ENCODE measurements at regions not wholly inside any gene's neighbourhood (a gene's known extent, or its start where the extent isn't known, plus 50 kb on each side); places are given as distances from the start of the nearest gene placed in this dataset.

- no peak for DNase-seq
These were observed 290.8 kb upstream of the SLCO3A1 start for GRCh38 chr15:91562698-91563097.

DNA sequence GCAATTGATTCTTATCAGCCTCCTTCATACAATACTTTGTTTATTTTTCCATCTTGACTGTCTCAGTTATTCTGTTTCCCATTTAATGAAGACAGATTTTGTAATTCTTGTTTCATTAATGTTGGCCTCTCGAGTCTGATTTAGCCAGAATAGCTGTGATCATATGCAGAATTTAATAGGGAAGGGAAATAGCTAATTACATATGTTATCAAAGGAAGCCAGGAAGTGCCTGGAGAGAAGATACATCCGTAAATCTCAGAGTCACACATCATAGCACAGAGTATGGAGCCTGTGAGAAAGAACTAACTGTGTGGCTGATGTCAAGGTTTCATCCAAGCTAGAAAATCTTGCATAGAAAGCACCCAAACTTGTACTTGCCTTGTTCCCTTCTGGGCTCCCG lies 288.9 kb upstream of the SLCO3A1 start:
- DNase-seq: no peak

GRCh38 chr15:91566141-91566540 lies 287.4 kb upstream of the SLCO3A1 start:
- no peak for DNase-seq

- DNase-seq: no peak
These were observed 285.5 kb upstream of the SLCO3A1 start for GRCh38 chr15:91568036-91568435.

DNA sequence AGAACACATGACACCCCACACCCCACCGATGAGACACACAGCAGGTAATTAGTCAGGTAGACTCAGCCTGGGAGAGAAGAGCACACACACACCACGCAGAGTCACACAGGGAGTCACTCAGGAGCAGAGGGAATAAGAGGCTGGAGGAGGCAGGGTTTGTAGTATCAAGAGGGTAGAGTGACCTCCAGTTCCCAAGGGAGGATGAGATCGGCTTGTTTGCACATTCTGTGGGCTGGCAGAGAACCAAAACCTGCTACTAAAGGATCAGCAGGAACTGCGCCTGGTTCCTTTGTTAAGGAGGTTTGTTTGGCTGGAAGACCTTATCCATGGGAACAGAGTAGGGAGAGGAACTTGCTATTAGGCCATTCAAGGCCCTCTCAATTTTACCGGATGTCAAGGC lies 281.4 kb upstream of the SLCO3A1 start:
- DNase-seq: no peak

DNA sequence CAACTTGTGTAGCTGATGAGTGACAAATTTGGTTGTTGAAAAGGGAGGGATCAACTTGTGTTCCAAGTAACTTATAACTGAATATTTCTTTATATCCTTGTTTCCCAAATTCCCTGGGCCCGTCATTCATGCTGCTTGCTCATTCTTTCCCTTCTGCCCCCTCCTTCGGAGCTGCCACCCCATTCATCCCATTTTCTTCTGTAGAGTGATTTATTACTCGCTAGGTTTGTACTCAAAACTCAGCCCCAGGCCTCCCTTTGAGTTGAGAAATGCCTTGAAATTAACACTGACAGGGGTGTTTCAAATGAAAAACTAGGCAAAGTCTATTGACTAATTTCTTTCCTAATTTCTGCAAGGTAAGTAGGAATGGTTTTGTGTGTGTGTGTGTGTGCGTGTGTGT lies 277.4 kb upstream of the SLCO3A1 start:
- no peak for DNase-seq

DNA sequence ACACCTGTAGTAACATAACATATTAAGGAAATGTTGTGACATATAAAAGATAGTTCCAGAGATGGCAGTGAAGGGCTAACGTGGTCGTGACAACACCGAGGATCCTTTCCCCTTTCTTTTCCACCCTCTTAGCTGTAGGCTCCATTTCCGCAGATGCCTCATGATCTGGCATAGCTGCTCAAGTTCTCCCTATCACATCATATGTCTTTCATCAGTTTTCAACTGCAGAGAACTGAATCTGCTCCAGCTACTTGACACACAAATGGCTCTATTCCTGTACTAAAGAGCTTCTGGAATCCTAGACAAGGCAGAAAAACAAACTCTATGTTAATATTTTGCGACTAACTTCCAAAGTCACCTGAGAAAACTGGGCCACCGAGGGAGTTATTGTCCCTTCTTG lies 275.0 kb upstream of the SLCO3A1 start:
- DNase-seq: no peak

DNA sequence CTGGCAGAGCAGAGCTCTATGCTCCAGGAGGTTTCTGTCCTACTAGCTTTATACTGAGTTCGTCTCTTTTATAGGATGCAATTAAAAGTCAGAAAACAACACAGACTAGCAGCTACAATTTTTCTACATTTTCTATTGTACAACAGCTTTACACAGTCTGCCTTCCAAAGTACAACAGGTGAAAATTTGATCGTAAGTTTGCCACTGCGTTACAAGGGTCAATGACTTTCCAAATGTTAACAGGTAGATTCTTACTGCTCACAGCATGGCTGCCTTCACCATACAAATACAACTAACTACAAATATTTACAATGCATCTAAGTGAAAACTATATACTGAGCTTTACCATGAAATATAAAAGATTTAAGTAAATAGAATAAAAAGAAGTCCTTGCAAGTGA lies 268.6 kb upstream of the SLCO3A1 start:
- no peak for DNase-seq

DNA sequence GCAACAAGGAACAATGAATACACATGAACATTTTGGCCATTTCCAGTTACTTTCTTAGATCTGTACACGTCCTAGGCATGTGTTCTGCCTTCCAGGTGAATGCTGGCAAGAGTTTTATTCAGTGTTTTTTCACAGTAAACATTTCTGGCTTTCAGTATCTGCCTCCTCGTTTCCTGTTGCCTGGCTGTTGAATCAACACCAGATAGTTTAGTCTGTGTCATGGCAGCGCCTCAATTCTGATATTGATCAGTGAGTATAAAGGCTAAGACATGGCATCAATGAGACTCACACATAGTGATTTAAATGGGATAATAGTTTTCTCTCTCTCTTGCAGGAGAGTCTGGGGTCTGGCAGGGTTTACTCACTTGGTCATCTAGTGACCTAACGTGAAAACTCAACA lies 266.9 kb upstream of the SLCO3A1 start:
- DNase-seq: no peak

DNA sequence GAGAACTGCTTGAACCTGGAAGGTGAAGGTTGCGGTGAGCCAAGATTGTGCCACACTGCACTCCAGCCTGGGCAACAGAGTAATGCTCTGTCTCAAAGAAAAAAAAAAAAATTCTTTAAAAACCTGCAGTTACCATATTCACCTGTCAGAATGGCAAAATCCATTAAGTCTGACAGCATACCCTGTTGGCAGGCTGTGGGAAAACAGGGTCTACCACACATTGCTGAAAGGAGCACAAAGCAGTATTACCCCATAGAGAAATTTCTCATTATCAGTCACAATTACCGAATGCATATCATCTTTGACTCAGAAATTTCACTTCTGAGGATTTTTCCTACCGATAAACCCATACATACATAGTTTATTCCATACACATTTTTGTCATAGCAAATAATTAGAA lies 264.1 kb upstream of the SLCO3A1 start:
- DNase-seq: no peak

DNA sequence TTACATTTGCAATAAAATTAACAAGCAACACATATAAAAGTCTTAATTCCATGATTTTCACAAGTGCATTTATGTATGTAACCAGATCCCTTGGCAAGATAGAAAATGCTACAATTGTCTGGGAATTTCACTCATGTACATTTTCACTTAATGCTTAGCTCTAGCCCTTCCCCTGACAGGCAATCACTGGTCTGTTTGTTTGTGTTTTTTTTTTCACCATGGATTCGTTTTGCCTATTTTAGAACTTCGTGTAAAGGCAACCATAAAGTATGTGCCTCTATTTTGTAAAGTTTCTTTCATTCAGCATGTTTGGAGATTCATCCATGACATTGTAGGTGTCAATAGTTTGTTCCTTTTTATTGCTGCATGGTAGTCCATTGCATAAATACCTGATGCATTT lies 260.9 kb upstream of the SLCO3A1 start:
- no peak for DNase-seq

DNA sequence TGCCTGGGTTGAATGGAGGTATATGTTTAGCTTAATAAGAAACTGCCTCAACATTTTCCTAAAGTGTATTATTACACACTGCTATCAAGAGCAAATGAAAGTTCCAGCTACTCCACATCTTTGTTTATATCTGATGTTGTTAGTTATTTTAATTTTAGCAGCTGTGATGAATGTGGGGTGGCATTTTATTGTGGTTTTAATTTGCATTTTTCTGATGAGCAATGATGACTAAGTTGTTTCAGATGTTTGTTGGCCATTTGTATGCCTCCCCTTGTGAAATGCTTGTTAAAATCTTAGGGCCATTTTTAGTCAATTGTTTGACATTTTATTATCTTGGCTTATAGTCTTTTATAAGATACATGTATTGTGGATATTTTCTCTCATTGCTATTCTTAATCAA lies 260.4 kb upstream of the SLCO3A1 start:
- DNase-seq: no peak

DNA sequence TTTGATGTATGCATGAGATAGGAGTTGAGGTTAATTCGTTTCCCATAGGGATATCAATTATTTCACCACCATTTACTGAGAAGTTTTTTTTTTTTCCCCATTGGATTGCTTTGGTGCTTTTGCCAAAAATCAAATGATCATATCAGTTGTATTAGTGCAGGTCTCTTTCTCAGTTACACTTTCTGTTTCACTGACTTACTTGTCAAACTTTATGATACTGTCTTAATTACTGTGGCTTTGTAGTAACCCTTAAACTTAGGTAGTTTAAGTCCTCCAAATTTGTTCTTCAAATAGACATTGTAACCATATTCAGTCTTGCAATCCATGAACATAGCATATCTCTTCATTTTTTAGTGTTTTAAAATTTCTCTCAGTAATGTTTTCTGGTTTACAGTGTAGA lies 259.9 kb upstream of the SLCO3A1 start:
- no peak for DNase-seq

DNA sequence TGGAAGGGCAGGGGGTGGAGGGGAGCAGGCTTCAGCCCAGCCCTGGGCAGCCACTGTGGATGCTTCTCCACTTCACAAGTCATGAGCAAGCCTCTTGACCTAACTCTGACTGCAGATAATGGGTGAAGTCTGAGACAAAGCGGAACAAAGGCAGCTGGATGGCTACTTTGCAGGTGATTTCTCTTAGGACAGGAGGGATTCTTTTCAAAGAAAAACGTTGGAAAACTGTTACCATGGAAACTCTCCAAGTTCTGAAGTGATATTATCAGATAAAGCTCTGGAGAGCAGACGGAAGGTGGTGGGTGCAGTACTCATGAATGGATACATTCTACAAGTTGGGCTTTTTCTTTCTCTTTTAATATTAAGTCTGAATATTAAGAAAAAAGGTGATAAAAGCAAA lies 254.2 kb upstream of the SLCO3A1 start:
- DNase-seq: no peak

- DNase-seq: no peak
These were observed 250.0 kb upstream of the SLCO3A1 start for GRCh38 chr15:91603384-91604080.

GRCh38 chr15:91604122-91604521 lies 249.4 kb upstream of the SLCO3A1 start:
- no peak for DNase-seq

GRCh38 chr15:91605576-91605975 lies 247.9 kb upstream of the SLCO3A1 start:
- no peak for DNase-seq

- DNase-seq: no peak
These were observed 244.3 kb upstream of the SLCO3A1 start for GRCh38 chr15:91609231-91609630.

- no peak for DNase-seq
These were observed 243.5 kb upstream of the SLCO3A1 start for GRCh38 chr15:91609966-91610365.

DNA sequence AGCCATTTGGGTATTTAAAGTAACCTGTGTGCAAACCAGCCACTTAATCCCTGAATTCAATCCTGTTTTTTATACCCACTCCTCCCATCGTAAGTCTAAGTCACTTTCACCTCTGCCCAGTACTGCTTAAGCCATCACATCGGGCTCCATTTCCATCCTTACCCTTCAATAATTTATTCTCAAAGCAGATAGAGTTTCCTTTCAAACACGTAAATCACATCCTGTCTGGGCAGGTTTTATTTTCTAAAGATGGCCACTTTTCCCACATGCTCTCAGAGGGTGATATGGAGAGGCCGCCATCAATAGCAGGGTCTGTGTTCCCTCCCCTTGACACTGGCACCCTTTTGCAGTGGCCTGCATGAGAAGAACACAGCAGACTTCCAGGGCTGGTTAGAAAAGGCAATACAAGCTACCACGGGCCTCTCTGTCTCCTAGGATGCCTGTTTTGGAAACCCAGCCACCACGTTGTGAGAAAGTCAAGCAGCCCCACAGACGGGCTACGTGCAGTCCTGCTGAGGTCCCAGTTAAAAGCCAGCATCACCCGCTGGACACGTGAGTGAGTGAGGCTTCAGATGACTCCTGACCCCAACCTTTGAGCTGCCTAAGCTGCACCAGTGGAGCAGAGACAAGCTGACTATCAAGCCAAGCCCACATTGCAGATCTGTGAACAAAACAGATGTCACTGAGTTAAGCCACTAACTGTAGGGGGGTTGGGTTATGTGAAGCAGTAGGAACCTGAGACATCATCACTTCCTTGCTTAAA lies 241.8 kb upstream of the SLCO3A1 start:
- DNase-seq: no peak

DNA sequence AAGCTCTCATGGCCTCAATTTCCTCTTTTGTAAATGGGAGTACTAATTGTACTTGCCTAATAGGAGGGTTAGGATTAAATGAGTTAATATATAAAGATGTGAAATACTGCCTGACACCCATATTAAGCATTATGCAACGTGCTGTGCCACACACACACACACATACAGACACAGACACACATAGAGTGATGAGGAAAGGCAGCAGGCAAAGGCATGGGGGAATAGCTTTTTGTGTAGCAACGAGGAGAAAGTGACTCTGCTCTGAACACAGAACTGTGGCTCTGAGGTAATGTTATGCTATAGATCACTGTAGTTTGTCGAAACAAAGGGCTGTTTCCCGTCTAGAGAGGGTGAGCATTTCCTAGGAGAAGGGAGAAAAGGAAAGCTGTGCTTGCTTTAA lies 233.3 kb upstream of the SLCO3A1 start:
- DNase-seq: no peak

DNA sequence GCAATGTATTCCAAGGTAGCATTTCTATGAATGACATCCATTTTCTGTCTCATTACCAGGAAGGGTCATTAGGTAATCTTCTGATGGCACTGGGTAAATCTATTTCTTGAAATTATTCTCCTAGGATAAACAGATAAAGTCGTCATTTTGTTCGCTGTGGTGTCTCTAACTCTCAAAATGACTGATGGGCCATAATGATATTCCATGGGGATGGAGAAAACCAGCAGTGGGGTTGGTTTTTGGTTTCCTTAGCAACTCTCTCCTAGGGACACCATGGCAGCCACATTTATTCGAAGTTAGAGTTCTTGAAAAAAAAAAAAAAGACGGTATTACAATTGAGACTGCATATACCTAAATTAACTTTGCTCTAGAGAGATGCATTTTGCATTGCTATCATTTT lies 231.3 kb upstream of the SLCO3A1 start:
- no peak for DNase-seq

- no peak for DNase-seq
These were observed 230.7 kb upstream of the SLCO3A1 start for GRCh38 chr15:91622711-91623342.

DNA sequence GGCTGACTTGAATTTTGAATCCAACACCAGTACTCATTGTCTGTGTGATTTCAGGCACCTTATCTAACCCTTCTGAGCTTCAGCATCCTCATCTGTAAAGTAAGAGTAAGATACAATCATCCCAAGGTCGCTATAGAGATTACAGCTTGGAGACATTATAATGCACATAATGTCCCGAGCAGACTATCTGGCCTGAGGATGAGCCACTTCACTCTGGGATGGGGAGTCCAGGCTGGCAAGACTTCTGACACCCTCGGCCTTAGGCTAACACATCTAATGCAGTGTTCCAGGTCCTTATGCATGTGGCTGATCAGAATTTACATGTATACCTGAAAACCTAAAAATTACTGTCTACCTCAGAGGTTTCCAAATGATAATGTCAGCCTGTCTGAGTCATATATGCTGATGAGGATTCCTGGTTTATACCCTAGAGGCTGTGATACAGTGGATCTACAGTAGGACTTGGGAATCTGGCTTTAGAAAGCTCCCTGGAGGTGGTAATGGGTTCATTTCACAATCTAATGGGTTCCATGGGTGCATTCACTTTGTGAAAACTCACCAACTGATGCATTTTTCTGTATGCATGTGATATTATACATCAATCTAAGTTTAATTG lies 229.0 kb upstream of the SLCO3A1 start:
- DNase-seq: no peak

Data from CD4-positive, alpha-beta T cell treated with Interleukin-15 for 1 hour (primary cell).